NB4 (cell line): ENCODE measurements at regions not wholly inside any gene's neighbourhood (a gene's known extent, or its start where the extent isn't known, plus 50 kb on each side); places are given as distances from the start of the nearest gene placed in this dataset.

Experiments used
- CTCF ChIP-seq: IDR thresholded peaks from one replicate; pipeline ENCODE4 v1.5.1; 2012; ENCODE audit warnings: low read depth, low read length
- MAX ChIP-seq: IDR thresholded peaks from 2 replicates; pipeline ENCODE4 v1.6.1; 2011; ENCODE audit warnings: low read depth, low read length
- MYC ChIP-seq: IDR thresholded peaks from 2 replicates; pipeline ENCODE4 v1.6.1; 2011; ENCODE audit warnings: low read depth, low read length
- POLR2A ChIP-seq: IDR thresholded peaks from 2 replicates; pipeline ENCODE4 v1.6.1; 2011; ENCODE audit warnings: mild to moderate bottlenecking; ENCODE audit not compliant: insufficient read length; ENCODE audit errors: extremely low read depth

GRCh38 chr1:219495737-219496408 lies 117.0 kb downstream of the ZC3H11B start:
- no peak for TF ChIP-seq POLR2A
- no peak for TF ChIP-seq CTCF
- no peak for TF ChIP-seq MYC
- no peak for TF ChIP-seq MAX
